AG04449 (cell line): ENCODE measurements at regions not wholly inside any gene's neighbourhood (a gene's known extent, or its start where the extent isn't known, plus 50 kb on each side); places are given as distances from the start of the nearest gene placed in this dataset.

Experiments used
- CTCF ChIA-PET: fragments of 350-600 bp; formaldehyde crosslinking; extraction: SDS; loops from one replicate; lab custom pipeline; 2021; ENCODE audit warnings: antibody characterized with exemption; lab: Yijun Ruan, JAX
- POLR2A ChIA-PET: fragments of 400-600, 350-600 bp; formaldehyde crosslinking; extraction: SDS; loops from one replicate; lab custom pipeline; 2020; ENCODE audit warnings: antibody characterized with exemption, inconsistent platforms; lab: Yijun Ruan, JAX
- DNase-seq: peaks from one replicate; pipeline ENCODE4 v3.0.0-alpha.2; 2010; ENCODE audit warnings: low read depth, low spot score
- H3K4me3 ChIP-seq: 2 replicates; pipeline ENCODE4 v1.5.1; 2011; ENCODE audit warnings: low read depth, mild to moderate bottlenecking, control low read depth, low read length
- CTCF ChIP-seq: IDR thresholded peaks from one replicate; pipeline ENCODE4 v1.5.1; 2011; ENCODE audit warnings: mild to moderate bottlenecking, moderate library complexity, low read length, control low read depth, inconsistent platforms; ENCODE audit not compliant: insufficient read depth; ENCODE audit errors: missing control alignments

GRCh38 chr13:111550062-111550461 is 229.6 kb downstream of the TEX29 start:
- POLR2A ChIA-PET, result no interaction called here

DNA sequence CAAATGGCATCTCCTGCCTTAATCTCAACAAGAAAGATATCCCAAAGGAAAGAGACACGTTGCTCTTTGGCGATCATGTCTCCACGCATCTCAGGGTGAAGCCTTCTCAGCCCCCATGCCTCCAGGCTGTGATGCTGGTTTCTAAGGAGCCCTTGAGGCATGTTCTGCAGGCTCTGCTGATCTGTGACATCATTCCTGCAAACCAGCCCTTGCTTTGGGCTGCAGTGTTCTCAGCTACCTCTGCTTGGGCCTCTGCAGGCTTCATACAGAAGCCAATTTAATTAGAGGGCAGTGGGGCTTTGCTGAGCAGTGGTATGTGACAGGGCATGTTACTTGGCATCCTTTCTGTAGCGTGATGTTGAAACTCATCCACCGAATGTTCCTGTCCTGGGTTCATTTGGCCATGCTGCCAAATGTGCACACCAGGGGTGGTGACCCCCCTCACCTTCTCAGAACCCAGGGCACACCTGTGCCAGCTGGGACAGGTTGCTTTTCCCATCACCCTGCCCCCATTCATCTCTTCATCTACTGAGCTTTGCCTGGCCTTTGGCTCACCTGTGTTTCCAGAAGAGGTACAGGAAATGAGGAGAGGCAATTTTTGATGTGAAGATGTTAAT is 230.9 kb downstream of the TEX29 start:
- H3K4me3 ChIP-seq, result no peak overlapping the region
- ChIA-PET CTCF (no interaction called here), POLR2A (no interaction called here)
- DNase-seq, result no peak
- no peak for TF ChIP-seq CTCF

More at GRCh38 chr13:111550062-111550461, 229.6 kb downstream of the TEX29 start:
- CTCF ChIA-PET, result no interaction called here
- no peak for DNase-seq
- TF ChIP-seq CTCF, result no peak
- no peak overlapping the region for H3K4me3 ChIP-seq

DNA sequence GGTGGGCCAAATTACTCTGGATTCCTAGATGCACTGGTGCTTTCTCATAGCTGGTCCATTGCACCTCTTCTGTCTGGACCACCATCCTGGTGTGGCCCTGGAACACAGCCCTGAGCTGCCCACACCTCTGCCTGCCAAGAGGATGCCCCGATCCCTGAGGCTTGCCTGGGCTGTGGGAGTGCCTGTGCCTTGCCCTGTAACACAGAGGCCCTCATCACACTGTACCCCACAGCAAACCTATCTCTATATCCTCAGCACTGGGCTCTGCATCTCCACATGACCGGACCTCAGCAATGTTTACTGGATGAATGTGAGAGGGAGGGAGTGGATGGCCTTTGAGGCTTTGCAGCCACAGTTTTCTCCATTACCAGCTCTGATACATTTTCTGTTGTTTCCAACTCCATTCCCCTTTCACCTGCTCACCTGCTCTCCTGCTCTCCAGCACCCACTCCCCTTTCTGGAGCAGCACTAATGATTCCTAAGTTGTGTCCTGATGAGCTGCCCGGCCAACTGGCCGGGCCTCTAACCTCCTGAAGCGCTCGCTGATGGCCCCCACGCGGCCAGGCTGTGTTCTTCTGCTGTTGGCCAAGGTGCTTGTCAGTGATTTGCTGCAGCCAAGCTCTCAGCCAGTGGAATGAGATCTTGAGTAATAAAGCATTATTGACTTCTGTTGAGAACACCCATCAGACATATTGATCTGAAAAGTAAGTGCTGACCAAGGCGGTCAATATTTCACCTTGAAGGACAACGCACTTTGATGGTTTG is 232.6 kb downstream of the TEX29 start:
- DNase-seq, result no peak
- POLR2A ChIA-PET, result no interaction called here
- H3K4me3 ChIP-seq, result no peak overlapping the region
- CTCF ChIA-PET, result no interaction called here
- TF ChIP-seq CTCF, result no peak

DNA sequence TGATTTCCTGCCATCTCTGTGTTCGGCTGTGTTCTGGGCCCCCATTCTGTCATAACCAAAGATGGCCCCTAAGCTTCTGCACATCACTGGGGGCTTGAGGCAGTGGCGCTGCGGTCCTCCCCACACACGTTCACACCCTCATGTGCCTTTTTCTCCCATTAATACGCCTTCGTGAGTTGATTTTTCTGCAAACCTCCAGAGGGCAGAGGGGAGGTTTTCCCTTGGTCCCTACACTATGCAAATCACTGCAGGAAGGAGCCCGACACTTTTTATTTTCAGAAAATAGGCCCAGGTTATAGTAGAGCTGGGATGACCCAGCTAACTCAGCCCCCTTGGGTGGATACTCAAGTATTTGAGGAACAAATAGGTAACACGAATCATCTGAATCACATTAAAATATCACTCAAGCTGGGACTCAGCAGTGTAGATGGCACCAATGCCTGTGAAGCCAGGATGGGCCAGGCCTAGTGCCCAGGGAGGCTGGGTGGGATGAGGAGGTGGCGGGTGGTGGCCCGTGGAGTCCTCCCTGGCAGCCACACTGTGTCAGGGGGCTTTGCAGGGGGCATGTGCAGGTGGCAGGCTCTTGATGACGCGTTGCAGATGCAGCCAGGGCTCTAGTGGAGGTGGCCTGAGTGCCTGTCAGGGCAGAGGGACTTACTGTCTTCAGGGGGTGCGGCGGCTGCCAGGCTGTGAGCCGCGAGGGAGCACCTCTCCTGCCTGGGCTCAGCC is 234.3 kb downstream of the TEX29 start:
- ChIA-PET POLR2A (no interaction called here), CTCF (no interaction called here)
- no peak for DNase-seq
- H3K4me3 ChIP-seq, result no peak overlapping the region
- TF ChIP-seq CTCF, result no peak

DNA sequence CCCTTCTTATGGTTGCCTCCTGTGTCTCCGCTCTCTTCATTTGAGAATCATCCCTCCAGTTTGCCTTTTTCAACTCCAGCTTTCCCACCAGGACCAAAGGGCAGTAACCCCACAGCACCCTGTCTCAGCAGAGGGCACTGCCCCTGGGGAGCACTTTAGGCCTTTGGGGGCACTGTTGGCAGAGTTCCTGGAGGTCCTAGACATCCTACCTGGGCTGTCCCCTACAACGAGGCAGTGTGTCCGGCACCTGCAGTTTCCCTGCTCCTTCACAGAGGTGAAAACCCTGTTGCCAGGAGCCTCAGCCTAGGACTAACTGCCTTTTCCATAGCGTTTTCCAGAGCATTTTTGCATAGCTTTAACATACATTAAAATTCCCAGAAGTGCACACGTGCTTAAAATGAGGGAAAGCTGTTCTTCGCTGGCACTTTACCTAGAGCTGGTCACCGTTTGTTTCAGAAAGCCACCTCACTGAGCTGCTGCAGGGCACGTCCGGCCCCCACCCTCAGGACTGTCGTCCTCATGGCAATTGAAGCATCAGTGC is 234.9 kb downstream of the TEX29 start:
- no peak for TF ChIP-seq CTCF
- no peak overlapping the region for H3K4me3 ChIP-seq
- ChIA-PET POLR2A (no interaction called here), CTCF (no interaction called here)
- DNase-seq, result no peak

DNA sequence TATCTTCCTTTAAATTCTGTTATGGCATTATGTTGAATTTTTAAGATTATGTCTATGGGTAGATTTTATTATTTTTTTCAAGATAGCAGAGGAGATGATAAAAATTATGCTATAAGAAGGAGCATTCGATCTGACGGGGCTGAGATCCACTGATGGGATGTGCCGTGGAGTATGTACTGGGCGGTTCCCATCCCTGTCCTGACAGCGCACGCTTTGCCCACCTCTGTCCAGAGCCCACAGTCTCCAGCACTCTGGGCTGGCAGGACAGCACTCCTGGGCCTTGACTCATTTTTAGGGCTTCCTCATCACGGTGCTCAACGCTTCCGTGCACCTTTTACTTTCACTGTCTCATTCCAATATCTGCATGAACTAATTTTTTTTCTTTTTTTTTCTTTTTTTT is 235.5 kb downstream of the TEX29 start:
- POLR2A ChIA-PET, result no interaction called here
- DNase-seq, result no peak
- no peak for TF ChIP-seq CTCF
- no peak overlapping the region for H3K4me3 ChIP-seq
- CTCF ChIA-PET, result no interaction called here
